ENCODE measurements at regions not wholly inside any gene's neighbourhood (a gene's known extent, or its start where the extent isn't known, plus 50 kb on each side); places are given as distances from the start of the nearest gene placed in this dataset.

DNA sequence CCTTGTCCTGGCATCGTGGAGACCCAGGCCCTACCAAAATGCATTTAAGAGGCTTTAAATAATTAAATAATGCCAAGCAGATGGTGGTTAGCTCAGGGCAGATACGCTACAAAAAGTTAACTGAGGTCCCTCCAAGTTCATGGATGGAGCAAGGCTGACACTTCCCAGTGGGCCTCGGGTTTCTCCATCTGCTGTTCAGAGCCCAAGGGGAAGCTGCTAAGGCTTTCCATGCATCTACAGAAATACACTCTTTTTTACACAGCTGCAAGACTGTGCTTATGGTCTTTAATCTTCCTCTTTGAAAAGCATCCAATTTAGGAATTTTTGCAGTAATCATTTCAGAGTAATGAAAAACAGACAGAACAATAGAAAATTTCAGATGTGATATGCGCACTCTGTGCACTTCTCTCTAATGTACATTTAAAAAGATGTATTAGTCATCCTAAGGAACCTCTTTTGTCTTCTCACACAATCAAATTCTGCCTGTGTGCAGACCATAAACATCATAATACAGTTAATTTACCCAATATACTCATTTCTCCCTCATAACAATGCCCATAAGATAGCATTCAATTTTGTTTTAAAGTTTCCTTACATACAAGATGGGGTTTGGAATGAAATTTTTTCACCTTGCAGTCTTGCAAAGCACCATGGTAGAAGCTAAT, 173.2 kb upstream of the ATP1B1 start:
- H3K27me3 ChIP-seq (ENCODE audit: control insufficient read depth, insufficient read depth, low read length) = no peaks in the 10 kb centered on the region
- H3K4me1 ChIP-seq (ENCODE audit: control insufficient read depth, insufficient read depth, low read length) = no peaks in the 10 kb centered on the region
- no peak overlapping the region for H3K27ac ChIP-seq (ENCODE audit: low read length)
- WGBS (ENCODE audit: insufficient coverage, low lambda C conversion rate) = no CpG with 5 or more reads among the region's 4 CpGs
- H3K36me3 ChIP-seq (ENCODE audit: control insufficient read depth, insufficient read depth, low read length) = no peaks in the 10 kb centered on the region
- DNase-seq = no peak
- no peak overlapping the region for H3K4me3 ChIP-seq (ENCODE audit: low read length)
- no peaks in the 10 kb centered on the region for H3K9me3 ChIP-seq (ENCODE audit: control insufficient read depth, low read depth, low read length)

DNA sequence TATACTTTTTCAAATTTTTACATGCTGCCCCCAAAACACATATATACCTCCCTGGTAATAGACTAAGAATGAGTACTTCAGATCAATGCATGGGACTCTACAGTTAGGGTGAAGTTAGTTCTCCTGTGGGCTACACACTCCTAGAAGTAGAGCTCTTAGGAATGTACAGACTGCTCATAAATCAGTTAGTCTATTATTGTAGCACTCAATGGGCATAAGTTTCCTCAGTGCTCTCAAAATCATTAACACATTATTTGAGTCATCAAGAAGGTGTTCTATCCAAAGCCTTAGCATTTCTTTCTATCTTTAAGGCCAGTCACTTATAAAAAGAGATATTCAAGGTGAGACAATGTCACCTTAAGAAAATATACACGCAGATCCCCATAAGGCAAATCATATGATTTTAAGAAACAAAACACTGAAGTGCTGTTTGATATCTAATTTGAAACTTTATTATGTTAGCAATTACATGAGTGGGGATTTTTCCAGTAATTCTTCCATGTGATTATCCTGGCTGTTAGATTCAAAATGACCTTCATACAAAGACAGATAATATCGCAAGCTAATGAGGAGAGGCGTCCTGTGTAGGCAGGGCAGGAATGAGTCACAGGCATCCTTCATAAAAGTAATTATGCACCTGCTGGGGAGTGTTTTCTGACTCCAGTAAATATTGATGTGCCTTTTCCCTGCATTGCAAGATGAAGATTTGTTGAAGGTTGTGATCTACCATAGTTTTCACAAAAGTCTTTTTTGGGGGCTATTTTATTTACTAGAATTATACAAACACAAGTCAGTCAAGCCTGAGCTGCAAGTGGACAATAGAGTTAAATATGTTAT, 167.2 kb upstream of the ATP1B1 start:
- Histone ChIP-seq H3K9me3 (ENCODE audit: control insufficient read depth, low read depth, low read length) (no peaks in the 10 kb centered on the region), H3K27ac (ENCODE audit: low read length) (peak overlapping the region; percentile 78), H3K27me3 (ENCODE audit: control insufficient read depth, insufficient read depth, low read length) (no peaks in the 10 kb centered on the region), H3K4me3 (ENCODE audit: low read length) (no peak overlapping the region), H3K36me3 (ENCODE audit: control insufficient read depth, insufficient read depth, low read length) (no peaks in the 10 kb centered on the region), H3K4me1 (ENCODE audit: control insufficient read depth, insufficient read depth, low read length) (peaks cover 14% of the 10 kb centered on the region)
- DNase-seq = peak; percentile 60 to 87
- no CpG with 5 or more reads among the region's 3 CpGs for WGBS (ENCODE audit: insufficient coverage, low lambda C conversion rate)

DNA sequence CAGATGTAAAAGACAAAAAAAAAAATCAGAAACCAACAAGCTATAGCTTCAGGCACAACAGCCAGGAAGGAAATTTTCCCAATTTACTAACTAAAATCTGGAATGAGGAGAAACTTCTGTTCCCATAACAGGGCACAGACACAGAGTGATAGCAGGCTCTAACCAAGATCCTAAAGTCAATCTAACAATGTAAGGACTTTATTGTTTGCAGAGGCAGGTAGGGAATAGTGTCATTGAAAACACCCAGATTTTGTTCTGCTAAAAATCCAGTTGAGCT, 166.6 kb upstream of the ATP1B1 start:
- peaks cover 14% of the 10 kb centered on the region for H3K4me1 ChIP-seq (ENCODE audit: control insufficient read depth, insufficient read depth, low read length)
- no peak overlapping the region for H3K4me3 ChIP-seq (ENCODE audit: low read length)
- H3K9me3 ChIP-seq (ENCODE audit: control insufficient read depth, low read depth, low read length) = no peaks in the 10 kb centered on the region
- no peaks in the 10 kb centered on the region for H3K27me3 ChIP-seq (ENCODE audit: control insufficient read depth, insufficient read depth, low read length)
- peak overlapping the region; percentile 40 for H3K27ac ChIP-seq (ENCODE audit: low read length)
- H3K36me3 ChIP-seq (ENCODE audit: control insufficient read depth, insufficient read depth, low read length) = no peaks in the 10 kb centered on the region
- DNase-seq = no peak

DNA sequence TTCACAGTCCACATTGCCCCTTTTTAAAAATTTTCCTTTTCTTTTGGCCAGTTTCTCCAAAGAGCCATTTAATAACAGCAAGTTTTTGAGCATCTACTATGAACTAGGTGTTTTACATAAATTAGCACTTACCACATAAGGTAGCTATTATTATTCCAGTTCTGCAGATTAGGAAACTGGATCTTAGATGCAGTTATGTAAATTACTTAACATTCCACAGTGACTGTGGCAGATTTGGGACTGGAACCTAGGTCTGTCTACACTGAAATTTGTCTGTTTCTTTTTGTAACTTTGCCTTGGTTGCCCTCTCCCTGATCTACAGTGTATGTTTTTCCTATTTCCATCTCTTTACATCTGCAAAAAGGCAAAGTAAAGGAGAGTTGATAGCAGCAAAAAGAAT, 164.8 kb upstream of the ATP1B1 start:
- Histone ChIP-seq H3K9me3 (ENCODE audit: control insufficient read depth, low read depth, low read length) (no peaks in the 10 kb centered on the region), H3K4me1 (ENCODE audit: control insufficient read depth, insufficient read depth, low read length) (peaks cover 30% of the 10 kb centered on the region), H3K4me3 (ENCODE audit: low read length) (no peak overlapping the region), H3K36me3 (ENCODE audit: control insufficient read depth, insufficient read depth, low read length) (no peaks in the 10 kb centered on the region), H3K27ac (ENCODE audit: low read length) (no peak overlapping the region), H3K27me3 (ENCODE audit: control insufficient read depth, insufficient read depth, low read length) (no peaks in the 10 kb centered on the region)
- DNase-seq = no peak

DNA sequence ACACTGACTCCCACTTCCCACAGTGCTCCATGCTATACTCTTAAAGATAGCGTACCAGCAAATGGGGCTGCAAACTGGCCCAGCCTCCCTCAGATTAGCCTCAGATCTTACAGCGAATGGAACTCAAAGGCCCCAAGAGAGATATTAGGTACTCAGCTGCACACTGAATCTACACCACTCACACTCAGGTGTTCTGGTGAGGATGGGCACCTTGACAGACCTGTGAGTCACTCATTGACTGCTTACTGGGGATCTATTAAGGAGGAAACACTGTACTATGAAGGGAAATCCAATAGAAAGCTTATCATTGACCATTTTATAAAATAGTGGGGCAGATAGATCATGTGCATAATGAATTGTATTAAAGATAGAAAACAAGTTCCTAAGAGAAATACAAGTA, 164.3 kb upstream of the ATP1B1 start:
- no CpG with 5 or more reads among the region's 2 CpGs for WGBS (ENCODE audit: insufficient coverage, low lambda C conversion rate)
- Histone ChIP-seq H3K27ac (ENCODE audit: low read length) (no peak overlapping the region), H3K4me1 (ENCODE audit: control insufficient read depth, insufficient read depth, low read length) (peaks cover 32% of the 10 kb centered on the region), H3K9me3 (ENCODE audit: control insufficient read depth, low read depth, low read length) (no peaks in the 10 kb centered on the region), H3K27me3 (ENCODE audit: control insufficient read depth, insufficient read depth, low read length) (no peaks in the 10 kb centered on the region), H3K36me3 (ENCODE audit: control insufficient read depth, insufficient read depth, low read length) (no peaks in the 10 kb centered on the region), H3K4me3 (ENCODE audit: low read length) (no peak overlapping the region)
- DNase-seq = no peak

DNA sequence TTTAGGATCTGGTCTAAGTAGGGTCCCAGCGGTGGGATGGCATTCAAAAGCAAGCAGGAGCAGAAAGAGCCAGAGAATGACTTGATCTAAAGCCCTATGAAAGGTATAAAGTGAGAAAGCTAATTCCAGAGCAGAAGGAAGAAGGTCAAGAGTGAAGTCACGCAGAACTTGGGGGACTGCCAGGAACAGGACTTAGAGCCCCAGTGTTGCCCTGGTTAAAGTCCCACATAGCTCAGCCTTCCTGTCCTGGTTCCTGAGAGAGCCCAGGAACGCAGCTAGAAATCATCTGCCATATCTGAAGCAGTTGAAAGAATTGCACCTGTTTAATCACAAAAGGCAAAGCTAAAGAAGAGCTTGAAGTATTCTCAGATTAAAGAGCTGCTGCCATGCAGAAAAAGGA, 160.6 kb upstream of the ATP1B1 start:
- H3K9me3 ChIP-seq (ENCODE audit: control insufficient read depth, low read depth, low read length) = no peaks in the 10 kb centered on the region
- H3K27ac ChIP-seq (ENCODE audit: low read length) = peak overlapping the region; percentile 70
- WGBS (ENCODE audit: insufficient coverage, low lambda C conversion rate) = 75% methylated on average over 1 of the region's 3 CpGs
- peak; percentile 76 to 88 for DNase-seq
- H3K4me1 ChIP-seq (ENCODE audit: control insufficient read depth, insufficient read depth, low read length) = peaks cover 17% of the 10 kb centered on the region
- H3K27me3 ChIP-seq (ENCODE audit: control insufficient read depth, insufficient read depth, low read length) = no peaks in the 10 kb centered on the region
- H3K36me3 ChIP-seq (ENCODE audit: control insufficient read depth, insufficient read depth, low read length) = no peaks in the 10 kb centered on the region
- no peak overlapping the region for H3K4me3 ChIP-seq (ENCODE audit: low read length)

DNA sequence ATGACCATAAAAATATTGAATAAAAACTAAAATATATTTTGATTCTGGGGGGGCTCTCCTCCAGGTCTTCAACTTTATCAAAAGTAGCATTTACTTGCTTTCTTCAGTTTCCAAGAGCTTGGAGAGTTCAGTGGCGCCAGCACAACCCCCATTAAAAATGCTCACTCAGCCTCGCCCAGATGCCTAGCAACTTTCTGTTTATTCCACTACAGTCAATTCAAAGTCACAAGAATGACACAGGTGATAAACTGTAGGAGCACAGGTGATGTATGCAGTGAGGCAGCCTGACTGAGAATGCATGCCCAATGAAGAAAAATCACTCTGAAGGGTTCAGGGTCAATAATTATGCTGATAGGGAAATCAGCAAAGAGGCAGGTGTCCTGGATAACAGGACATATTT, 159.4 kb upstream of the ATP1B1 start:
- no peaks in the 10 kb centered on the region for H3K36me3 ChIP-seq (ENCODE audit: control insufficient read depth, insufficient read depth, low read length)
- DNase-seq = peak; percentile 76 to 90
- H3K4me1 ChIP-seq (ENCODE audit: control insufficient read depth, insufficient read depth, low read length) = peaks cover 17% of the 10 kb centered on the region
- WGBS (ENCODE audit: insufficient coverage, low lambda C conversion rate) = no CpG with 5 or more reads among the region's 2 CpGs
- H3K9me3 ChIP-seq (ENCODE audit: control insufficient read depth, low read depth, low read length) = no peaks in the 10 kb centered on the region
- H3K27me3 ChIP-seq (ENCODE audit: control insufficient read depth, insufficient read depth, low read length) = no peaks in the 10 kb centered on the region
- H3K27ac ChIP-seq (ENCODE audit: low read length) = peak overlapping the region; percentile 70
- H3K4me3 ChIP-seq (ENCODE audit: low read length) = no peak overlapping the region

DNA sequence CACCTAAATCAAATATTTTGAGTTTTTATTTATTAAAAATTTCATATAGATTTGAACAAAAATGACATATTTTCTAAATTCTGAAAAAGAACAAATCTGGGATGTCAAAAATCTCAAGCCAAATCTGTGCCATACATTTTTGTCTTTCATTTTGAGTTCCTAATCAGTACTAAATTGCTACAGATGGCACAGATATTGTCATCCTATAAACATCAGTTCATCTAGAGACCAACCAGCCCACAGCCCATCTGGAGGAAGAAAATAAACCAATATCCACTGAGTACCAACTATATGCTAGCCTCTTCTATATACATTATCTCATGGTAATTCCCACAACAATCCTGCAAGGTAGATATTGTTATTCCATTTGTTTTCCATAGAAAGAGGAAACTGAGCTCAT, 156.8 kb upstream of the ATP1B1 start:
- Histone ChIP-seq H3K27ac (ENCODE audit: low read length) (no peak overlapping the region), H3K36me3 (ENCODE audit: control insufficient read depth, insufficient read depth, low read length) (no peaks in the 10 kb centered on the region), H3K27me3 (ENCODE audit: control insufficient read depth, insufficient read depth, low read length) (no peaks in the 10 kb centered on the region), H3K4me3 (ENCODE audit: low read length) (no peak overlapping the region), H3K9me3 (ENCODE audit: control insufficient read depth, low read depth, low read length) (no peaks in the 10 kb centered on the region), H3K4me1 (ENCODE audit: control insufficient read depth, insufficient read depth, low read length) (peaks cover 17% of the 10 kb centered on the region)
- DNase-seq = no peak

DNA sequence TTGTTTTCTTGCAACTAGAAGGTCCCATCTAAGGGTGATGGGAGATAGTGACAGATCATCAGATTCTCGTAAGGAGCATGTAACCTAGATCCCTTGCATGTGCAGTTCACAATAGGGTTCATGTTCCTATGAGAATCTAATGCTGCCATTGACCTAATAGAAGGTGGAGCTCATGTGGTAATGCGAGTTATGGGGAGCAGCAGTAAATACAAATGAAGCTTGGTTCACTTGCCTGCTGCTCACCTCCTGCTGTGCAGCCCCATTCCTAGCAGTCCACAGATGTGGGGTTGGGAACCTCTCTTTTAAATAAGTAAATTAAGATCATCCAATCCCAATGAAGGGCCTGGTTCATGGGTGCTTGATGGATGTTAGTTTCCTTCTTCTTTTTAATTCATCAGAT, 148.7 kb upstream of the ATP1B1 start:
- no peaks in the 10 kb centered on the region for H3K27me3 ChIP-seq (ENCODE audit: control insufficient read depth, insufficient read depth, low read length)
- WGBS (ENCODE audit: insufficient coverage, low lambda C conversion rate) = no CpG with 5 or more reads among the region's 2 CpGs
- H3K4me3 ChIP-seq (ENCODE audit: low read length) = no peak overlapping the region
- no peaks in the 10 kb centered on the region for H3K36me3 ChIP-seq (ENCODE audit: control insufficient read depth, insufficient read depth, low read length)
- no peak overlapping the region for H3K27ac ChIP-seq (ENCODE audit: low read length)
- H3K4me1 ChIP-seq (ENCODE audit: control insufficient read depth, insufficient read depth, low read length) = peaks cover 7% of the 10 kb centered on the region
- H3K9me3 ChIP-seq (ENCODE audit: control insufficient read depth, low read depth, low read length) = no peaks in the 10 kb centered on the region
- peak in 1 of 2 donors; percentile 23 for DNase-seq

DNA sequence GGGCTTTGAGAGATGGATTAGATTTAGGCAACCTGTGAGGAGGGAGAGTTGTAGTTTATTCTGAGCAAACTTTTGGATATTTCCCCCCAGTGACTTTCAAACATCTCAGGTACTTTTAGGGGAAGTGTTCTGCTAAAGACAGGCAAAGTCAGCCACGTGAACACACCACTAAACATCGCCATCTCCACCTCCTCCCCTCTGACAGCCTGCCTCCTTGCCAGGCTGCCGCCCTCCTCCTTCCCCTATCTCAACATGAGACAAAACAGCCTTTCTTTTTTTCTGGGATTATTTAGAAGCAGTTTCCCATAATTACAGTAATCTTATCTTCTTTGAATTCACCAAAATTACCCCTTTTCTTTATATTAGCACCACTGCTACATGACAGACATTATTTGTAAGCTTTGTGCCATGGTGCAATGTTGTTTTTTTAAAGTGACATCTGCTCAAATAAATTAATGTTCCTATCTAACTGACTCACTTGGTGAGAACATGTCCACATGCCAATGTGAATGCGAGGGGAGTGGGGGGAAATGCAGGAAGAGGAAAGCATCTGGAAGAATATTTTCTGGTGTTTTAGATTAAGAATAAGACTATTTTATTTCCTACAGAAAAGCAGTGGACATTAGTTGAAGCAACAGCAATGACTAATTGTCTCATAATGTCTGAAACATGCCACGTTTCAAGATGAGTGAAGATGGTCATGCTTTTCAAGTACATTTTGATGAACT, 147.8 kb upstream of the ATP1B1 start:
- Histone ChIP-seq H3K4me3 (ENCODE audit: low read length) (no peak overlapping the region), H3K4me1 (ENCODE audit: control insufficient read depth, insufficient read depth, low read length) (peaks cover 7% of the 10 kb centered on the region), H3K36me3 (ENCODE audit: control insufficient read depth, insufficient read depth, low read length) (no peaks in the 10 kb centered on the region), H3K9me3 (ENCODE audit: control insufficient read depth, low read depth, low read length) (no peaks in the 10 kb centered on the region), H3K27ac (ENCODE audit: low read length) (no peak overlapping the region), H3K27me3 (ENCODE audit: control insufficient read depth, insufficient read depth, low read length) (no peaks in the 10 kb centered on the region)
- WGBS (ENCODE audit: insufficient coverage, low lambda C conversion rate) = no CpG with 5 or more reads among the region's 5 CpGs
- peak in 1 of 2 donors; percentile 67 for DNase-seq

Measured in large intestine (tissue), 3 donors.